Inflammatory macrophage (primary cell): ENCODE measurements at regions not wholly inside any gene's neighbourhood (a gene's known extent, or its start where the extent isn't known, plus 50 kb on each side); places are given as distances from the start of the nearest gene placed in this dataset.
"Not testable (repeated sequence)": the region's sequence is repeated elsewhere in the genome, so short reads cannot be mapped to it uniquely, and the experiment has no call there.

Experiments
- DNase-seq, 2 donors: peaks; one replicate each; pipeline ENCODE4 v3.0.0-alpha.2; 2020 to 2022

GRCh38 chr20:36082315-36082915, 72.1 kb upstream of the EPB41L1 start:
- DNase-seq: no peak

GRCh38 chr20:36083200-36083599, 71.3 kb upstream of the EPB41L1 start:
- not testable (repeated sequence) for DNase-seq

GRCh38 chr20:36084356-36084755, 70.2 kb upstream of the EPB41L1 start:
- DNase-seq: no peak

GRCh38 chr20:36084897-36085613, 69.5 kb upstream of the EPB41L1 start:
- DNase-seq: peak; percentile 78 to 80

GRCh38 chr20:36085686-36086267, 68.8 kb upstream of the EPB41L1 start:
- peak; percentile 80 to 93 for DNase-seq

- DNase-seq: peak; percentile 90 to 91
These were observed 67.8 kb upstream of the EPB41L1 start for GRCh38 chr20:36086767-36087166.

GRCh38 chr20:36090223-36090622, 64.3 kb upstream of the EPB41L1 start:
- no peak for DNase-seq

- no peak for DNase-seq
These were observed 62.8 kb upstream of the EPB41L1 start for GRCh38 chr20:36091561-36092397.

- DNase-seq: no peak
These were observed 62.0 kb upstream of the EPB41L1 start for GRCh38 chr20:36092398-36093024.

GRCh38 chr20:36093025-36093803, 61.3 kb upstream of the EPB41L1 start:
- DNase-seq: peak; percentile 40 to 64

GRCh38 chr20:36093804-36094145, 60.8 kb upstream of the EPB41L1 start:
- no peak for DNase-seq

GRCh38 chr20:36094497-36094896, 60.0 kb upstream of the EPB41L1 start:
- DNase-seq: no peak

- no peak for DNase-seq
These were observed 58.1 kb upstream of the EPB41L1 start for GRCh38 chr20:36096435-36096834.

GRCh38 chr20:36097337-36098151, 57.0 kb upstream of the EPB41L1 start:
- DNase-seq: no peak

GRCh38 chr20:36098364-36098763, 56.2 kb upstream of the EPB41L1 start:
- peak; percentile 90 to 91 for DNase-seq

- DNase-seq: no peak
These were observed 55.4 kb upstream of the EPB41L1 start for GRCh38 chr20:36099106-36099505.

- no peak for DNase-seq
These were observed 53.3 kb upstream of the EPB41L1 start for GRCh38 chr20:36101192-36101591.

GRCh38 chr20:36102306-36102705, 52.2 kb upstream of the EPB41L1 start:
- DNase-seq: no peak

- DNase-seq: peak; percentile 43 to 44
These were observed 51.5 kb upstream of the EPB41L1 start for GRCh38 chr20:36102809-36103596.

GRCh38 chr20:36104244-36104643, 50.3 kb upstream of the EPB41L1 start:
- DNase-seq: no peak
